ENCODE measurements at regions not wholly inside any gene's neighbourhood (a gene's known extent, or its start where the extent isn't known, plus 50 kb on each side); places are given as distances from the start of the nearest gene placed in this dataset.

DNA sequence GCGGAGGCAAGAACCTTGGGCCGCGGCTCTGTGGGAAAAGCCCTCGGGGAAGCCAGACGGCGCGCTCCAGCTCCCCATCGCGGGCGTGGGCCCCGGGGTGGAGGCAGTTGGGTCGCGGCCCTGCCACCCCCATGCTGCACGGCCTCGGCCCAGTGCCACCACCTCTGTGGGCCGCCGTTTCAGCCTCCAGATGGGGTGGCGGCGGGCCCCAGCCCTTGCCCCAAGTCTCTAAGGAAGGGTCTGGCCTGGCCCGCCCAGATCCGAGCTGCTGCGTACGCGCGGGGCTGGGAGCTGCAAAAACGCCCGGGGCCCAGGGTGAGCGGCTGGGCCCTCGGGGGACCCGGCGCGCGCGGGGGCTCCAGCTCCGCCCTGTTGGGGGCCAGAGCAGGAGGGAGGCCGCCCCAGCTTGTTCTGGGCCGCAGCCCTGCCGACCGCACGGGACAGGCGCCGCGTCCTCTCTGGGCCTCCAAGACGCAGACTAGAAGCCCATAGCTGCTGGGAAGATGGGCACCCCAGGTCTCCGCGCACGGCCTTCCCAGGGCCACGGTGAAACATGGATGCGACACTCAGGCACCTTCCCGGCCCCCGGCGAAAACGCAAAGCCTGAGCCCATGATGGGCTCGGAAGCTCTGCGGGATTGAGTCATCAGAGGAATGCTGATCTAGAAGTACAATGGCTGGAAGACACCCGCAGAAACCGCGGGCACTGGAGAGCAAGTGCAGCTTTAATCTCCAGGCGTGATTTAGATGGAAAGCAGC is 110.1 kb downstream of the KCTD15 start:
- no peak for TF ChIP-seq JUND (IDR thresholded peaks at IDR 0.05)
- TF ChIP-seq, protein P1, sequence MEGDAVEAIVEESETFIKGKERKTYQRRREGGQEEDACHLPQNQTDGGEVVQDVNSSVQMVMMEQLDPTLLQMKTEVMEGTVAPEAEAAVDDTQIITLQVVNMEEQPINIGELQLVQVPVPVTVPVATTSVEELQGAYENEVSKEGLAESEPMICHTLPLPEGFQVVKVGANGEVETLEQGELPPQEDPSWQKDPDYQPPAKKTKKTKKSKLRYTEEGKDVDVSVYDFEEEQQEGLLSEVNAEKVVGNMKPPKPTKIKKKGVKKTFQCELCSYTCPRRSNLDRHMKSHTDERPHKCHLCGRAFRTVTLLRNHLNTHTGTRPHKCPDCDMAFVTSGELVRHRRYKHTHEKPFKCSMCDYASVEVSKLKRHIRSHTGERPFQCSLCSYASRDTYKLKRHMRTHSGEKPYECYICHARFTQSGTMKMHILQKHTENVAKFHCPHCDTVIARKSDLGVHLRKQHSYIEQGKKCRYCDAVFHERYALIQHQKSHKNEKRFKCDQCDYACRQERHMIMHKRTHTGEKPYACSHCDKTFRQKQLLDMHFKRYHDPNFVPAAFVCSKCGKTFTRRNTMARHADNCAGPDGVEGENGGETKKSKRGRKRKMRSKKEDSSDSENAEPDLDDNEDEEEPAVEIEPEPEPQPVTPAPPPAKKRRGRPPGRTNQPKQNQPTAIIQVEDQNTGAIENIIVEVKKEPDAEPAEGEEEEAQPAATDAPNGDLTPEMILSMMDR (IDR thresholded peaks at IDR 0.05; ENCODE audit: low read depth, low read length, missing input control): no peak
- TF ChIP-seq, protein P2, sequence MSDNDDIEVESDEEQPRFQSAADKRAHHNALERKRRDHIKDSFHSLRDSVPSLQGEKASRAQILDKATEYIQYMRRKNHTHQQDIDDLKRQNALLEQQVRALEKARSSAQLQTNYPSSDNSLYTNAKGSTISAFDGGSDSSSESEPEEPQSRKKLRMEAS (IDR thresholded peaks at IDR 0.05): no peak
- TF ChIP-seq, protein P3, sequence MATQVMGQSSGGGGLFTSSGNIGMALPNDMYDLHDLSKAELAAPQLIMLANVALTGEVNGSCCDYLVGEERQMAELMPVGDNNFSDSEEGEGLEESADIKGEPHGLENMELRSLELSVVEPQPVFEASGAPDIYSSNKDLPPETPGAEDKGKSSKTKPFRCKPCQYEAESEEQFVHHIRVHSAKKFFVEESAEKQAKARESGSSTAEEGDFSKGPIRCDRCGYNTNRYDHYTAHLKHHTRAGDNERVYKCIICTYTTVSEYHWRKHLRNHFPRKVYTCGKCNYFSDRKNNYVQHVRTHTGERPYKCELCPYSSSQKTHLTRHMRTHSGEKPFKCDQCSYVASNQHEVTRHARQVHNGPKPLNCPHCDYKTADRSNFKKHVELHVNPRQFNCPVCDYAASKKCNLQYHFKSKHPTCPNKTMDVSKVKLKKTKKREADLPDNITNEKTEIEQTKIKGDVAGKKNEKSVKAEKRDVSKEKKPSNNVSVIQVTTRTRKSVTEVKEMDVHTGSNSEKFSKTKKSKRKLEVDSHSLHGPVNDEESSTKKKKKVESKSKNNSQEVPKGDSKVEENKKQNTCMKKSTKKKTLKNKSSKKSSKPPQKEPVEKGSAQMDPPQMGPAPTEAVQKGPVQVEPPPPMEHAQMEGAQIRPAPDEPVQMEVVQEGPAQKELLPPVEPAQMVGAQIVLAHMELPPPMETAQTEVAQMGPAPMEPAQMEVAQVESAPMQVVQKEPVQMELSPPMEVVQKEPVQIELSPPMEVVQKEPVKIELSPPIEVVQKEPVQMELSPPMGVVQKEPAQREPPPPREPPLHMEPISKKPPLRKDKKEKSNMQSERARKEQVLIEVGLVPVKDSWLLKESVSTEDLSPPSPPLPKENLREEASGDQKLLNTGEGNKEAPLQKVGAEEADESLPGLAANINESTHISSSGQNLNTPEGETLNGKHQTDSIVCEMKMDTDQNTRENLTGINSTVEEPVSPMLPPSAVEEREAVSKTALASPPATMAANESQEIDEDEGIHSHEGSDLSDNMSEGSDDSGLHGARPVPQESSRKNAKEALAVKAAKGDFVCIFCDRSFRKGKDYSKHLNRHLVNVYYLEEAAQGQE (IDR thresholded peaks at IDR 0.05): no peak
- TF ChIP-seq EGR1 (IDR thresholded peaks at IDR 0.05; ENCODE audit: low read depth in 2 of 2): no peak
- no peak for TF ChIP-seq RXRA (IDR thresholded peaks at IDR 0.05)
- no peak for TF ChIP-seq GABPA (IDR thresholded peaks at IDR 0.05 in 1 of 2, conservative IDR thresholded peaks at IDR 0.05 in 1 of 2)
- TF ChIP-seq FOXA1 (IDR thresholded peaks at IDR 0.05): no peak
- TF ChIP-seq TAF1 (conservative IDR thresholded peaks at IDR 0.05): no peak

All from liver (tissue), 3 donors.